DND-41 (cell line): ENCODE measurements at regions not wholly inside any gene's neighbourhood (a gene's known extent, or its start where the extent isn't known, plus 50 kb on each side); places are given as distances from the start of the nearest gene placed in this dataset.

ENCODE experiments used
- ATAC-seq: fragments of 200-7000 bp; cut with Tn5 transposase; 3 replicates; pipeline ENCODE4 v1.9.1; 2021; ENCODE audit warnings: low read depth; ENCODE audit not compliant: insufficient read depth
- DNase-seq: peaks from one replicate; pipeline ENCODE4 v3.0.0-alpha.2; 2020
- H2AFZ ChIP-seq: 2 replicates; pipeline ENCODE4 v1.6.0; 2012; ENCODE audit warnings: low read depth, low read length
- H3K27ac ChIP-seq: 2 replicates; pipeline ENCODE4 v1.5.1; 2012; ENCODE audit warnings: low read length, inconsistent platforms
- H3K27me3 ChIP-seq: fragments of 200-600 bp; sonication (generic); 2 replicates; pipeline ENCODE4 v1.6.0; 2012; ENCODE audit warnings: low read length, mild to moderate bottlenecking, inconsistent platforms; ENCODE audit not compliant: insufficient read depth, poor library complexity
- H3K36me3 ChIP-seq: 2 replicates; pipeline ENCODE4 v1.5.1; 2012; ENCODE audit warnings: low read length, inconsistent platforms; ENCODE audit not compliant: insufficient read depth
- H3K4me1 ChIP-seq: 2 replicates; pipeline ENCODE4 v1.5.1; 2012; ENCODE audit warnings: mild to moderate bottlenecking, low read length; ENCODE audit not compliant: insufficient read depth
- H3K4me2 ChIP-seq: 2 replicates; pipeline ENCODE4 v1.6.0; 2012; ENCODE audit warnings: mild to moderate bottlenecking, moderate library complexity, low read length, inconsistent platforms; ENCODE audit not compliant: insufficient read depth
- H3K4me3 ChIP-seq, 2 experiments: fragments of 200-600 bp in 1 of 2; shearing (Covaris generic) in 1 of 2; 2 replicates each; pipeline ENCODE4 v1.5.1; 2012 to 2016; ENCODE audit warnings: inconsistent platforms in 2 of 2, low read length in 2 of 2, mild to moderate bottlenecking in 2 of 2, low read depth in 1 of 2, moderate library complexity in 1 of 2
- H3K79me2 ChIP-seq: 2 replicates; pipeline ENCODE4 v1.6.0; 2012; ENCODE audit warnings: low read length, inconsistent platforms; ENCODE audit not compliant: insufficient read depth
- H3K9ac ChIP-seq: 2 replicates; pipeline ENCODE4 v1.6.0; 2012; ENCODE audit warnings: low read depth, mild to moderate bottlenecking, inconsistent platforms, low read length, moderate library complexity
- H3K9me3 ChIP-seq: 2 replicates; pipeline ENCODE4 v1.5.1; 2012; ENCODE audit warnings: low read length, moderate library complexity, mild to moderate bottlenecking, inconsistent platforms; ENCODE audit not compliant: insufficient read depth, severe bottlenecking
- H4K20me1 ChIP-seq: 2 replicates; pipeline ENCODE4 v1.6.0; 2012; ENCODE audit warnings: low read length; ENCODE audit not compliant: insufficient read depth
- CTCF ChIP-seq: IDR thresholded peaks from 2 replicates; pipeline ENCODE4 v1.5.1; 2012; ENCODE audit warnings: borderline replicate concordance, low read length, moderate library complexity, mild to moderate bottlenecking; ENCODE audit not compliant: poor library complexity, severe bottlenecking; ENCODE audit errors: extremely low read depth
- EZH2 ChIP-seq: IDR thresholded peaks from 3 replicates; pipeline ENCODE4 v1.6.1; 2012; ENCODE audit warnings: borderline replicate concordance, low read depth, mild to moderate bottlenecking, moderate library complexity, low read length, inconsistent platforms; ENCODE audit not compliant: severe bottlenecking

DNA sequence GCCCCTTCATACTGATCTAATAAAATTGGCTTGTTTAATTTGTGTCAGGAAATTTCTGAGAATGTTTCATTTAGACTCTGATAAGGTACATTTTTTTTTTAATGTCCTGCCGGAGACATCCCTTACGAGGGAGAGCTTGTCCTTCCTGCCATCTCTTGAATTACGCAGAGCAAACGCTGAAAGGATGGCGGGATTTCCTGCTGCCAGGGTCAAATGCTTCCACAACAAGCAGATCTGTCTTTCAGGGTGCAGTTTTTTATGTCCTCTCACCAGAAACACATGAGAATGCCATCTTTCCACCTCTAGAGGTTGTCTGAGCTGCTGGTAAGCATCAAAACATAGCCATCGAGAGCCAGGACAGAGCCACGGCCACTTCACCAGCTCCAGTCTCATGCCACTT is 126.8 kb upstream of the ARHGAP5 start:
- Histone ChIP-seq H3K4me2 (no peak overlapping the region), H3K27me3 (no peaks in the 10 kb centered on the region), H2AFZ (no peak overlapping the region), H3K9me3 (no peaks in the 10 kb centered on the region), H3K9ac (no peak overlapping the region), H3K36me3 (no peaks in the 10 kb centered on the region), H4K20me1 (no peaks in the 10 kb centered on the region), H3K27ac (no peak overlapping the region), H3K79me2 (no peaks in the 10 kb centered on the region), H3K4me3 (no peak overlapping the region), H3K4me1 (no peaks in the 10 kb centered on the region)
- no peak for ATAC-seq
- no peak for DNase-seq
- no peak for TF ChIP-seq CTCF
- TF ChIP-seq EZH2, result no peak

DNA sequence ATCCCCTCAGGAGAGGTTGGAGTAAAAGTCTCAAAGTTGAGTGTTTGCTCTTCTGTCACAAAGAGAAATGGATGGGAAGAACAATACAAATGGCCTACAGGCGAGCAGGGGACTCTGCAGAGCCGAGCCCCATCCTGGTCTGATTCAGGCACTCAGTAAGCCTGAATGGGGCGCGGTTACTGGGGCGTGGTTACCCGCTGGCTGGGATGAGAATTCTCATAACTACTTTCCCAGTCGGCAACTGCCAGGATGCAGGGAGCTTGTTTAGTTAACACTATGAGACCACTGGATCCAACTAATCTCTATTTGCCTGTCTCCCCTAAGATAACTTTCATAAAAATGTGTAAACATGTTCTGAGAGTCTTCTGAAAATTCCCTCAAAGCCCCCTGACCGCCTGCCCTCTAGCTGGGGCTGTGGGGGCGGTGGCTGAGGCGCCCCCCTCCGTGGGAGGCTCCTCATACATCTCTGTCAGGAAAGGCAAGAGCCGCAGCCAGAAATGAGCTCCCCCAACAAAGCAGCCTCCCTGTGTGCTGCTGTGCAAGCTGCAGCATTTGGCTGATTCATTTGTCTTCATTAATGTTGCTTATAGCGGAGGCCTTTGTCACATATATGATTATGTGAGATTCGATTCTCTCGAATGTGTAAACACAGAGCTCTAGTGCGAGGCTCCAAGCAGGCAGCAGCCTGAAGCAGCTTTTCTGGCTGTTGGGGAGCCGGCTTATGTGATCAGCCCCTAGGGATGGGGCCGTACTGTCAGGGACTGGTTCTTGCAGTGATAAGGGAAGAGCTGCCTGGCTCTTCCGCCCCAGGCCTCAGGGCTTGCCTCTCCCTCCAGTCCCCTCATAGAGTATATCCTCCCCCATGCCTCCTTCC is 126.1 kb upstream of the ARHGAP5 start:
- Histone ChIP-seq H3K4me1 (no peaks in the 10 kb centered on the region), H3K36me3 (no peaks in the 10 kb centered on the region), H4K20me1 (no peaks in the 10 kb centered on the region), H3K4me3 (no peak overlapping the region), H3K4me2 (no peak overlapping the region), H3K9me3 (no peaks in the 10 kb centered on the region), H3K27ac (no peak overlapping the region), H3K79me2 (no peaks in the 10 kb centered on the region), H3K27me3 (no peaks in the 10 kb centered on the region), H2AFZ (no peak overlapping the region), H3K9ac (no peak overlapping the region)
- no peak for DNase-seq
- TF ChIP-seq EZH2, result no peak
- no peak for TF ChIP-seq CTCF
- no peak for ATAC-seq

DNA sequence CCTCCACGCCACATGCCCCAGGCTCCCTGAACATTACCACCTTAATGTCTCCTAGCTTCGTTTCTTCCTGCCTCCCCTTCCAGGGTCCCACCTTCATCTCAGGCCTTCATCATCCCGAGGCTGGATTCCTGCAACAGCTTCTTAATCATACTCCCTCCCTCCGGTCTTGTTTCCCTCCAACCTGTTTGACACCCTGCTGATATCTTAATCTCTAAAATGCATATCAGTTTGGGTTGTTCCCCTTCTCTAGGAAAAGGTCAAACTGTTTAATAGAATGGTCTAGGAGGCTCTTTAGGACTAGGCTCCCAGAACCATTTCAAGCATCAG is 125.5 kb upstream of the ARHGAP5 start:
- Histone ChIP-seq H2AFZ (no peak overlapping the region), H3K9ac (no peak overlapping the region), H3K9me3 (no peaks in the 10 kb centered on the region), H3K4me1 (no peaks in the 10 kb centered on the region), H3K4me2 (no peak overlapping the region), H3K27ac (no peak overlapping the region), H4K20me1 (no peaks in the 10 kb centered on the region), H3K36me3 (no peaks in the 10 kb centered on the region), H3K27me3 (no peaks in the 10 kb centered on the region), H3K4me3 (no peak overlapping the region), H3K79me2 (no peaks in the 10 kb centered on the region)
- TF ChIP-seq EZH2 (no peak), CTCF (no peak)
- no peak for ATAC-seq
- no peak for DNase-seq
